H1 (cell line): ENCODE measurements at regions not wholly inside any gene's neighbourhood (a gene's known extent, or its start where the extent isn't known, plus 50 kb on each side); places are given as distances from the start of the nearest gene placed in this dataset.

Experiments used
- CBX8 ChIP-seq: fragments of 300-800, 300-1000 bp; sonication (generic); IDR thresholded peaks from 2 replicates; pipeline ENCODE4 v1.7.1; 2016; ENCODE audit warnings: low read depth, low read length, borderline replicate concordance
- CHD1 ChIP-seq: IDR thresholded peaks from 2 replicates; pipeline ENCODE4 v1.6.1; 2012; ENCODE audit warnings: low read depth, low read length, improper control_type of control experiment
- SRF ChIP-seq: IDR thresholded peaks from 2 replicates; pipeline ENCODE4 v1.6.1; 2011; ENCODE audit warnings: mild to moderate bottlenecking, low read depth, low read length, moderate library complexity
- TF ChIP-seq, protein P1 (sequence below): IDR thresholded peaks from 2 replicates; pipeline ENCODE4 v1.6.1; 2011; ENCODE audit warnings: low read depth, mild to moderate bottlenecking, low read length; ENCODE audit not compliant: insufficient read depth

DNA sequence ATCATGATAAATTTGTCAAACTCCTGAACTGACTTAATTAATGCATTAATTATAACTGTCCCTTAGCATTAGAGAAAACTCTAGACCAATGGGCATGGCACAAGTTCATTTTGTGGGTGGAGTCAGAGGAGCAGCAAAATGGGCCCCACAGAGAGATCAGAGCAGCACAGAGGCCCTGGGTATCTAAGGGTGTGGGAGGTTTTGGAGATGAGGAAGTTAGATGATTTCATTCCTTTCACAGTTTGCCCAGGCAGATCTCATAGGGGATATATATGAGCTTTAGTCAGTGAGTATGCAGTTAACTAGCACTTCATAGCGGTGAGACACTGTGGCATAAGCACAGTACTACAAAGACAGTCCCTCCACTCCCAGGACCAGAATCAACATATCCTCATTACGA is 117.3 kb downstream of the MAB21L3 start (continued):
- no peak for TF ChIP-seq CHD1
- no peak for TF ChIP-seq CBX8
- no peak for TF ChIP-seq SRF
- TF ChIP-seq, protein P1, sequence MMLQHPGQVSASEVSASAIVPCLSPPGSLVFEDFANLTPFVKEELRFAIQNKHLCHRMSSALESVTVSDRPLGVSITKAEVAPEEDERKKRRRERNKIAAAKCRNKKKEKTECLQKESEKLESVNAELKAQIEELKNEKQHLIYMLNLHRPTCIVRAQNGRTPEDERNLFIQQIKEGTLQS, result no peak
